GM12878 (cell line): ENCODE measurements at regions not wholly inside any gene's neighbourhood (a gene's known extent, or its start where the extent isn't known, plus 50 kb on each side); places are given as distances from the start of the nearest gene placed in this dataset.

Experiments used
- ATAC-seq: fragments of 200-7000 bp; cut with Tn5 transposase; 3 replicates; pipeline ENCODE4 v1.9.1; 2020; ENCODE audit warnings: mild to moderate bottlenecking, moderate library complexity
- BruUV-seq: library from RNA; stranded (reverse); fragments of 400-500 nt; replicated peaks from 2 replicates; lab custom pipeline; 2021; lab: Mats Ljungman, UMichigan
- CTCF ChIA-PET: fragments of 300-600 bp; sonication (Branson Sonifier 250); formaldehyde crosslinking; extraction: SDS; loops from one replicate; lab custom pipeline; 2021; ENCODE audit warnings: inconsistent platforms; lab: Yijun Ruan, JAX
- POLR2A ChIA-PET: fragments of 350-600 bp; formaldehyde crosslinking; extraction: SDS; loops from one replicate; lab custom pipeline; 2021; ENCODE audit warnings: inconsistent platforms; lab: Charles Lee
- RAD21 ChIA-PET: fragments of 300-600 bp; sonication (Branson Sonifier 250); formaldehyde crosslinking; loops from one replicate; lab custom pipeline; 2023; ENCODE audit warnings: antibody characterized with exemption; ENCODE audit not compliant: unreplicated experiment; lab: Charles Lee
- SMC1A ChIA-PET: fragments of 300-600 bp; sonication (Branson Sonifier 250); formaldehyde crosslinking; loops from one replicate; lab custom pipeline; 2023; ENCODE audit not compliant: unreplicated experiment, uncharacterized antibody; lab: Charles Lee
- DNase-seq: peaks from one replicate; pipeline ENCODE4 v3.0.0-alpha.2; 2011; ENCODE audit warnings: low read depth, low spot score
- FAIRE-seq: peaks from 3 replicates; lab custom pipeline; 2011; peaks lifted over from hg19 to GRCh38; lab: Jason Lieb, UNC
- H2AFZ ChIP-seq: 2 replicates; pipeline ENCODE4 v1.6.0; 2011; ENCODE audit warnings: low read depth, low read length, control low read depth; ENCODE audit not compliant: control insufficient read depth
- H3K27ac ChIP-seq: 2 replicates; pipeline ENCODE4 v1.5.1; 2011; ENCODE audit warnings: control low read depth; ENCODE audit not compliant: control insufficient read depth, insufficient read depth
- H3K27me3 ChIP-seq, 2 experiments: replicated peaks in 1 of 2; 2 replicates each; pipeline versions ENCODE4 v1.6.0 to v1.6.1; 2011; ENCODE audit warnings: low read length in 1 of 2; ENCODE audit not compliant: control insufficient read depth in 2 of 2, insufficient read depth in 2 of 2
- H3K36me3 ChIP-seq, 2 experiments: 2 replicates each; pipeline ENCODE4 v1.5.1; 2011; ENCODE audit warnings: low read length in 1 of 2; ENCODE audit not compliant: control insufficient read depth in 2 of 2, insufficient read depth in 2 of 2
- H3K4me1 ChIP-seq: 2 replicates; pipeline ENCODE4 v1.6.1; 2011; ENCODE audit warnings: mild to moderate bottlenecking, low read length, moderate library complexity, mixed read lengths; ENCODE audit not compliant: control insufficient read depth, insufficient read depth
- H3K4me2 ChIP-seq: 2 replicates; pipeline ENCODE4 v1.6.0; 2011; ENCODE audit warnings: control low read depth; ENCODE audit not compliant: control insufficient read depth, insufficient read depth
- H3K4me3 ChIP-seq: fragments of 200-600 bp; sonication (generic); 2 replicates; pipeline ENCODE4 v1.5.1; 2016
- H3K79me2 ChIP-seq: 2 replicates; pipeline ENCODE4 v1.6.0; 2011; ENCODE audit warnings: low read length; ENCODE audit not compliant: control insufficient read depth, insufficient read depth
- H3K9ac ChIP-seq: 2 replicates; pipeline ENCODE4 v1.8.0; 2011; ENCODE audit warnings: low read length, control low read depth, mixed read lengths; ENCODE audit not compliant: control insufficient read depth, insufficient read depth
- H3K9me3 ChIP-seq: replicated peaks from 3 replicates; pipeline ENCODE4 v1.5.1; 2011; ENCODE audit warnings: mild to moderate bottlenecking, low read length; ENCODE audit not compliant: control insufficient read depth, insufficient read depth
- H4K20me1 ChIP-seq: 2 replicates; pipeline ENCODE4 v1.6.0; 2011; ENCODE audit not compliant: control insufficient read depth, insufficient read depth
- FOS ChIP-seq: IDR thresholded peaks from 3 replicates; pipeline ENCODE4 v1.6.1; 2011; ENCODE audit warnings: borderline replicate concordance; ENCODE audit not compliant: insufficient read length; ENCODE audit errors: extremely low read depth
- FOXM1 ChIP-seq: IDR thresholded peaks from 2 replicates; pipeline ENCODE4 v1.6.1; 2012; ENCODE audit warnings: low read depth, mild to moderate bottlenecking, inconsistent platforms, low read length, moderate library complexity
- HDGF ChIP-seq: fragments of 450-650 bp; IDR thresholded peaks from 2 replicates; pipeline ENCODE4 v1.6.1; 2016; ENCODE audit warnings: antibody characterized with exemption
- MTA2 ChIP-seq: fragments of 450-650 bp; IDR thresholded peaks from 2 replicates; pipeline ENCODE4 v1.6.1; 2016; ENCODE audit warnings: low read depth, mild to moderate bottlenecking, moderate library complexity
- MYC ChIP-seq: IDR thresholded peaks from 2 replicates; pipeline ENCODE4 v1.6.1; 2011; ENCODE audit warnings: mild to moderate bottlenecking, low read length, moderate library complexity, inconsistent platforms; ENCODE audit not compliant: insufficient read depth, insufficient replicate concordance, insufficient read length, severe bottlenecking
- POU2F2 ChIP-seq: IDR thresholded peaks from 3 replicates; pipeline ENCODE4 v1.6.1; 2011; ENCODE audit warnings: low read depth, mild to moderate bottlenecking, low read length, borderline replicate concordance
- RBBP5 ChIP-seq: fragments of 200-600 bp; sonication (generic); conservative IDR thresholded peaks from 2 replicates; pipeline ENCODE4 v1.6.1; 2016
- RELA ChIP-seq: fragments of 450-650 bp; IDR thresholded peaks from 2 replicates; pipeline ENCODE4 v1.8.0; 2014; ENCODE audit warnings: borderline replicate concordance; ENCODE audit not compliant: partially characterized antibody
- SUPT20H ChIP-seq: IDR thresholded peaks from 2 replicates; pipeline ENCODE4 v1.6.1; 2011; ENCODE audit warnings: low read depth, mild to moderate bottlenecking, low read length, moderate library complexity, borderline replicate concordance; ENCODE audit not compliant: control insufficient read depth
- ZNF207 ChIP-seq: fragments of 450-650 bp; IDR thresholded peaks from 2 replicates; pipeline ENCODE4 v1.6.1; 2014; ENCODE audit warnings: antibody characterized with exemption, mild to moderate bottlenecking, borderline replicate concordance
- WGBS: methylation state at CpG from one replicate; pipeline ENCODE4 v1.1.6; 2016; ENCODE audit warnings: low lambda C conversion rate; ENCODE audit not compliant: insufficient replicate concordance, insufficient coverage; ENCODE audit errors: missing lambda C conversion rate; 5-methylcytosine and 5-hydroxymethylcytosine counted together
- in situ Hi-C: fragments of 300-500 bp; cut with MboI; formaldehyde crosslinking; loops from 9 replicates; pipeline ENCODE4 v1.14.3; 2018; ENCODE audit warnings: mixed read lengths
- intact Hi-C: fragments of 100-400 bp; cut with micrococcal nuclease; formaldehyde crosslinking; loops from one replicate; pipeline ENCODE4 v1.14.2; 2022; ENCODE audit not compliant: unreplicated experiment
- TF ChIP-seq, protein P1 (sequence below): fragments of 150-350 bp; IDR thresholded peaks from 2 replicates; pipeline ENCODE4 v1.6.1; 2014; ENCODE audit warnings: mild to moderate bottlenecking, low read depth, low read length
- TF ChIP-seq, protein P2 (sequence below): fragments of 450-650 bp; formaldehyde crosslinking; IDR thresholded peaks from 2 replicates; pipeline ENCODE4 v1.5.0; 2022; ENCODE audit warnings: mild to moderate bottlenecking, missing genetic modification characterization
- TF ChIP-seq, protein P3 (sequence below): fragments of 450-650 bp; conservative IDR thresholded peaks from 2 replicates; pipeline ENCODE4 v1.6.1; 2017; ENCODE audit warnings: mild to moderate bottlenecking, moderate library complexity
- TF ChIP-seq, protein P4 (sequence below): fragments of 450-650 bp; IDR thresholded peaks from 2 replicates; pipeline ENCODE4 v1.6.1; 2017; ENCODE audit warnings: mild to moderate bottlenecking

DNA sequence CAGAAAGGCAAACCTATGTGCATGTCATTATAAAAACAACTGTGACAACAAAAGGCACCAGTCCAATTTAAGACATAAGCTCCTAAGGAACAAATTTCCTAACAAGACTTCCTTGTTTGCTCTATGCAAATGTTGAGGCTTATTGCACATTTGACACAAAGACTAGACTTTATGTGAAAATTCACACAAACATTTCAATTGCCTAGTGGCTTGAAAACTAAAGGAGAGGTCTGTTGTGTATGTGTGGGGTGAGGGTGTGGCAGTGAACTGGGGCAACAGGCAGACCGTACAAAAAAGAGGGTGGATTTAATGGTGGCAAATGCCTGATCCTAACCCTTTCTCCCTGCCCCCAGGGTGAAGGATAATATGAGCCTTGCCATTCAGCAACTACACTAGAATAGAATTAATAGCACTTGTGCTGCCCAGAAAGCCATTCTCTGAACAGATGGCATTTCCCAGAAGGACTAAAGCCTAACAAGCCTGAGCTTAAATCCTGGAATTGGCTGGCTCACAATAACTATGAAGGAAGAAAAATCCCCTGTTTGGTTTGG, 73.9 kb downstream of the GLUL start:
- ATAC-seq: no peak
- CTCF ChIA-PET: interaction anchor here (1.4 kb wide), 1 partner anchor 175 kb away, joined by 4 read pairs; no protein-coding TSS in a partner anchor
- RAD21 ChIA-PET: interaction anchor here (1.0 kb wide), 1 partner anchor 79 kb away, joined by 3 read pairs; no protein-coding TSS in a partner anchor
- H3K4me1 ChIP-seq: no peaks in the 10 kb centered on the region
- H4K20me1 ChIP-seq: no peaks in the 10 kb centered on the region
- POLR2A ChIA-PET: no interaction called here
- H3K27me3 ChIP-seq: no peaks in the 10 kb centered on the region
- 36% methylated on average over 1 of the region's 1 CpG for WGBS
- H3K9ac ChIP-seq: no peak overlapping the region
- SMC1A ChIA-PET: interaction anchor here (1.1 kb wide), 1 partner anchor 233 kb away, joined by 3 read pairs; no protein-coding TSS in a partner anchor
- no TSS peak for BruUV-seq
- H3K9me3 ChIP-seq: no peaks in the 10 kb centered on the region
- no peaks in the 10 kb centered on the region for H3K79me2 ChIP-seq
- no peak overlapping the region for H3K4me3 ChIP-seq
- no peak for DNase-seq
- intact Hi-C loops (no loop called here), in situ Hi-C loops (no loop called here)
- no peak overlapping the region for H3K27ac ChIP-seq
- FAIRE-seq: no peak
- H2AFZ ChIP-seq: no peak overlapping the region
- H3K4me2 ChIP-seq: no peak overlapping the region
- H3K36me3 ChIP-seq: no peaks in the 10 kb centered on the region
- TF ChIP-seq, protein P1, sequence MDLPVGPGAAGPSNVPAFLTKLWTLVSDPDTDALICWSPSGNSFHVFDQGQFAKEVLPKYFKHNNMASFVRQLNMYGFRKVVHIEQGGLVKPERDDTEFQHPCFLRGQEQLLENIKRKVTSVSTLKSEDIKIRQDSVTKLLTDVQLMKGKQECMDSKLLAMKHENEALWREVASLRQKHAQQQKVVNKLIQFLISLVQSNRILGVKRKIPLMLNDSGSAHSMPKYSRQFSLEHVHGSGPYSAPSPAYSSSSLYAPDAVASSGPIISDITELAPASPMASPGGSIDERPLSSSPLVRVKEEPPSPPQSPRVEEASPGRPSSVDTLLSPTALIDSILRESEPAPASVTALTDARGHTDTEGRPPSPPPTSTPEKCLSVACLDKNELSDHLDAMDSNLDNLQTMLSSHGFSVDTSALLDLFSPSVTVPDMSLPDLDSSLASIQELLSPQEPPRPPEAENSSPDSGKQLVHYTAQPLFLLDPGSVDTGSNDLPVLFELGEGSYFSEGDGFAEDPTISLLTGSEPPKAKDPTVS: no peak
- no peak for TF ChIP-seq RELA
- TF ChIP-seq FOXM1: no peak
- no peak for TF ChIP-seq RBBP5
- TF ChIP-seq ZNF207: no peak
- TF ChIP-seq FOS: no peak
- no peak for TF ChIP-seq MYC
- TF ChIP-seq, protein P2, sequence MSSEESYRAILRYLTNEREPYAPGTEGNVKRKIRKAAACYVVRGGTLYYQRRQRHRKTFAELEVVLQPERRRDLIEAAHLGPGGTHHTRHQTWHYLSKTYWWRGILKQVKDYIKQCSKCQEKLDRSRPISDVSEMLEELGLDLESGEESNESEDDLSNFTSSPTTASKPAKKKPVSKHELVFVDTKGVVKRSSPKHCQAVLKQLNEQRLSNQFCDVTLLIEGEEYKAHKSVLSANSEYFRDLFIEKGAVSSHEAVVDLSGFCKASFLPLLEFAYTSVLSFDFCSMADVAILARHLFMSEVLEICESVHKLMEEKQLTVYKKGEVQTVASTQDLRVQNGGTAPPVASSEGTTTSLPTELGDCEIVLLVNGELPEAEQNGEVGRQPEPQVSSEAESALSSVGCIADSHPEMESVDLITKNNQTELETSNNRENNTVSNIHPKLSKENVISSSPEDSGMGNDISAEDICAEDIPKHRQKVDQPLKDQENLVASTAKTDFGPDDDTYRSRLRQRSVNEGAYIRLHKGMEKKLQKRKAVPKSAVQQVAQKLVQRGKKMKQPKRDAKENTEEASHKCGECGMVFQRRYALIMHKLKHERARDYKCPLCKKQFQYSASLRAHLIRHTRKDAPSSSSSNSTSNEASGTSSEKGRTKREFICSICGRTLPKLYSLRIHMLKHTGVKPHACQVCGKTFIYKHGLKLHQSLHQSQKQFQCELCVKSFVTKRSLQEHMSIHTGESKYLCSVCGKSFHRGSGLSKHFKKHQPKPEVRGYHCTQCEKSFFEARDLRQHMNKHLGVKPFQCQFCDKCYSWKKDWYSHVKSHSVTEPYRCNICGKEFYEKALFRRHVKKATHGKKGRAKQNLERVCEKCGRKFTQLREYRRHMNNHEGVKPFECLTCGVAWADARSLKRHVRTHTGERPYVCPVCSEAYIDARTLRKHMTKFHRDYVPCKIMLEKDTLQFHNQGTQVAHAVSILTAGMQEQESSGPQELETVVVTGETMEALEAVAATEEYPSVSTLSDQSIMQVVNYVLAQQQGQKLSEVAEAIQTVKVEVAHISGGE (CRISPR knock-in tag): no peak
- TF ChIP-seq, protein P3, sequence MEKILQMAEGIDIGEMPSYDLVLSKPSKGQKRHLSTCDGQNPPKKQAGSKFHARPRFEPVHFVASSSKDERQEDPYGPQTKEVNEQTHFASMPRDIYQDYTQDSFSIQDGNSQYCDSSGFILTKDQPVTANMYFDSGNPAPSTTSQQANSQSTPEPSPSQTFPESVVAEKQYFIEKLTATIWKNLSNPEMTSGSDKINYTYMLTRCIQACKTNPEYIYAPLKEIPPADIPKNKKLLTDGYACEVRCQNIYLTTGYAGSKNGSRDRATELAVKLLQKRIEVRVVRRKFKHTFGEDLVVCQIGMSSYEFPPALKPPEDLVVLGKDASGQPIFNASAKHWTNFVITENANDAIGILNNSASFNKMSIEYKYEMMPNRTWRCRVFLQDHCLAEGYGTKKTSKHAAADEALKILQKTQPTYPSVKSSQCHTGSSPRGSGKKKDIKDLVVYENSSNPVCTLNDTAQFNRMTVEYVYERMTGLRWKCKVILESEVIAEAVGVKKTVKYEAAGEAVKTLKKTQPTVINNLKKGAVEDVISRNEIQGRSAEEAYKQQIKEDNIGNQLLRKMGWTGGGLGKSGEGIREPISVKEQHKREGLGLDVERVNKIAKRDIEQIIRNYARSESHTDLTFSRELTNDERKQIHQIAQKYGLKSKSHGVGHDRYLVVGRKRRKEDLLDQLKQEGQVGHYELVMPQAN: no peak
- TF ChIP-seq, protein P4, sequence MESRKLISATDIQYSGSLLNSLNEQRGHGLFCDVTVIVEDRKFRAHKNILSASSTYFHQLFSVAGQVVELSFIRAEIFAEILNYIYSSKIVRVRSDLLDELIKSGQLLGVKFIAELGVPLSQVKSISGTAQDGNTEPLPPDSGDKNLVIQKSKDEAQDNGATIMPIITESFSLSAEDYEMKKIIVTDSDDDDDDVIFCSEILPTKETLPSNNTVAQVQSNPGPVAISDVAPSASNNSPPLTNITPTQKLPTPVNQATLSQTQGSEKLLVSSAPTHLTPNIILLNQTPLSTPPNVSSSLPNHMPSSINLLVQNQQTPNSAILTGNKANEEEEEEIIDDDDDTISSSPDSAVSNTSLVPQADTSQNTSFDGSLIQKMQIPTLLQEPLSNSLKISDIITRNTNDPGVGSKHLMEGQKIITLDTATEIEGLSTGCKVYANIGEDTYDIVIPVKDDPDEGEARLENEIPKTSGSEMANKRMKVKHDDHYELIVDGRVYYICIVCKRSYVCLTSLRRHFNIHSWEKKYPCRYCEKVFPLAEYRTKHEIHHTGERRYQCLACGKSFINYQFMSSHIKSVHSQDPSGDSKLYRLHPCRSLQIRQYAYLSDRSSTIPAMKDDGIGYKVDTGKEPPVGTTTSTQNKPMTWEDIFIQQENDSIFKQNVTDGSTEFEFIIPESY: no peak
- no peak for TF ChIP-seq HDGF
- no peak for TF ChIP-seq SUPT20H
- TF ChIP-seq POU2F2: no peak
- no peak for TF ChIP-seq MTA2
